ENCODE measurements at regions not wholly inside any gene's neighbourhood (a gene's known extent, or its start where the extent isn't known, plus 50 kb on each side); places are given as distances from the start of the nearest gene placed in this dataset.
"Not testable (repeated sequence)": the region's sequence is repeated elsewhere in the genome, so short reads cannot be mapped to it uniquely, and the experiment has no call there.

DNA sequence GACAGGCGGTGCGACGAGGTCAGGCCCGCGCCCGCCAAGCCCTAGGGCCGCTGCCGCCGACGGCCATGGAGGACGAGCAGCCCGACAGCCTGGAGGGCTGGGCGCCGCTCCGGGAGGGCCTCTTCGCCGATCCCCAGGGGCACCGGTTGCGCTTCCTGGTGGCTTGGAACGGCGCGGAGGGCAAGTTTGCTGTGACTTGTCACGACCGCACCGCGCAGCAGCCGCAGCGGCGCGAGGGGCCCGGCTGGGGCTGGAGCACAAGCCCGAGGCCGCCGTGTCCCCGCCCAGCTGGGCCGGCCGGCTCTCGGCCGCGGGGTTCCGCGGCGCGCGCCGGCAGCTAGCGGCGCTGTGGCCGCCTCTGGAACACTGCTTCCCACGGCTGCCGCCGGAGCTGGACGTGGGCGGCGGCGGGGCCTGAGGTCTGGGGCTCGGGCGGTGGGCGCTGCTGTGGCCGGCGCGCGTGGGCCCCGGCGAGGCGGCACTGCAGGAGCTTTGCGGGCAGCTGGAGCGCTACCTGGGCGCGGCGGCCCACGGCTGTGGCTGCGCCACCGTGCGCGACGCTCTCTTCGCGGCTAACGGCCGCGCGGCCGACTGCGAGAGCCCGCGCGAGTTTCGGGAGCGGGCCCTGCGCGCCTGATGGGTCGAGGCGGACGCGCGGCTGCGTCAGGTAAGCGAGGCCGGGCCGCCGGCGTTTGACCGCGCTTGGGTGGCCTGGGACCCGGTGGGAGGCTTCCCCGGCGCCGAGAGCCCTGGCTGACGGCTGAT, 122.0 kb upstream of the NIPA1 start:
- peak overlapping the region; percentile 43 for H3K4me3 ChIP-seq (ENCODE audit: control insufficient read depth, low read depth, low read length)
- DNase-seq (ENCODE audit: low read depth) = not testable (repeated sequence)

DNA sequence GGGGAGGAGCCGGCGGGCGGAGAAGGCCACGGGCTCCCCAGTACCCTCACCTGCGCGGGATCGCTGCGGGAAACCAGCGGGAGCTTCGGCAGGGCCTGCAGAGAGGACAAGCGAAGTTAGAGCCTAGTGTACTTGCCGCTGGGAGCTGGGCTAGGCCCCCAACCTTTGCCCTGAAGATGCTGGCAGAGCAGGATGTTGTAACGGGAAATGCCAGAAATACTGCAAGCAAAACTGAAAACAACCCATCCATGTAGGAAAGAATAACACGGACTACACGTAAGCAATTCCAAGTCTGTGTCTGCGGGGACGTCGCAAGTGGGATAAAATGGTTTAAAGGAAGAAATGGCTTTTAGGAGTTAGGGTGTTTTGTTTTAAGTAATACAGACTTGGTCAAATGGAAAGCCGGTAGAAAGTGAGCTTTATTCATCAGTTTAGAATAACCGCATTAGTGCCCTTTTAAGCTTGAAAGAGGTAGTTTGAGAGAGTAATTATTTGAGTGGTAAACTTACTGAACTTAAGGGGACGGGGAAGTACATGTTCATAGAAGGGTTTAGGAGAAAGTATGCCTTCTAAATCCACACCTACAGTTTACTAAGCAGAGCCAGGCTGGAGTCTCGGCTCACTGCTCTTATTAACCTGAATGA, 121.3 kb upstream of the NIPA1 start:
- DNase-seq (ENCODE audit: low read depth) = peak; percentile 49
- peak overlapping the region; percentile 43 for H3K4me3 ChIP-seq (ENCODE audit: control insufficient read depth, low read depth, low read length)

DNA sequence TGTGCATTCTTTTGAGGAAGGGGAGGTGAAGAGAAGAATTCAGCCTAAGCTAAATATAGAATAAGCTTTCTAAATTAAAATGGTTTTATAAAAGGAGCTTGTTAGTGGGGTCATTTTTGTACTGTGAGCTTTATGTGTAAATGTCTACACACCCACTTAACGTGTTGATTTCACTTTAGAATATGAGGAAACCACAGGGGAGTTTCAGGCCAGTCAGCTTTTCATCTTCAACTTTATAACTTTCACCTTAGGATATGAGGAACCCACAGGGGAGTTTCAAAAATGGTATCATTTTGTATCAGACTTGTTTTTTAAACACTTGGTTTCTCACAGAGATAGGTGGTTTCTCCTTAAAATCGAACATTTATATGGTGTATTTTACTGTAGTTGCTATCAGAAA, 120.7 kb upstream of the NIPA1 start:
- H3K4me3 ChIP-seq (ENCODE audit: control insufficient read depth, low read depth, low read length) = peak overlapping the region; percentile 43
- not testable (repeated sequence) for DNase-seq (ENCODE audit: low read depth)

DNA sequence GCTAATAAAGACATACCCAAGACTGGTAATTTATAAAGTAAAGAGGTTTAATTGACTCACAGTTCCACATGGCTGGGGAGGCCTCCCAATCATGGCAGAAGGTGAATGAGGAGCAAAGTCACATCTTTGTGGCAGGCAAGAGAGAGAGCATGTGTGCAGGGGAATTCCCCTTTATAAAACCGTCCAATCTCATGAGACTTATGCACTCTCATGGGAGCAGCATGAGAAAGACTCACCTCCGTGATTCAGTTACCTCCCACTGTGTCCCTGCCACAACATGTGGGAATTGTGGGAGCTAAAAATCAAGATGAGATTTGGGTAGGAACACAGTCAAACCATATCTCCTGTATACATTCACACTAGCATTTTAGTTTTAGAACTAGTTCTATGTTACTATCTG, 101.7 kb upstream of the NIPA1 start:
- not testable (repeated sequence) for DNase-seq (ENCODE audit: low read depth)

DNA sequence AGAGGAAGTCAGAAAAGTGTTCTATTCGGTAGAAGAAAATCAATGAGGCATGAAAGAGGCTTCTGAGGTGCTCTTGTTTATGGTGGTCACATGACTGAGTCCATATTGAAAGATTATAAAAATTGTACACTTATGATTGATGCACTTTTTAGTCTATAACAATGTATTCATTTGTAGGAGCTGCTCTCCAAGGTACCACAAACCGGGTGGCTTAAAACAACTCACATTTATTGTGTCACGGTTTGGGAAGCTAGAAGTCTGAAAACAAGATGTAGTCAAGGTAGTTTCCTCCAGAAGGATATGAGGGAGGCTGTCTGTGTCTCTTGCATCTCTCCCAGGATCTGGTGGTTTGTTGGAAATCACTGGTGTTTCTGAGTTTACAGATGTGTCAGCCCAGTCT, 86.6 kb upstream of the NIPA1 start:
- not testable (repeated sequence) for H3K4me3 ChIP-seq (ENCODE audit: control insufficient read depth, low read depth, low read length); DNase-seq (ENCODE audit: low read depth)

More for the DNA sequence above, 101.7 kb upstream of the NIPA1 start:
- not testable (repeated sequence) for H3K4me3 ChIP-seq (ENCODE audit: control insufficient read depth, low read depth, low read length)

DNA sequence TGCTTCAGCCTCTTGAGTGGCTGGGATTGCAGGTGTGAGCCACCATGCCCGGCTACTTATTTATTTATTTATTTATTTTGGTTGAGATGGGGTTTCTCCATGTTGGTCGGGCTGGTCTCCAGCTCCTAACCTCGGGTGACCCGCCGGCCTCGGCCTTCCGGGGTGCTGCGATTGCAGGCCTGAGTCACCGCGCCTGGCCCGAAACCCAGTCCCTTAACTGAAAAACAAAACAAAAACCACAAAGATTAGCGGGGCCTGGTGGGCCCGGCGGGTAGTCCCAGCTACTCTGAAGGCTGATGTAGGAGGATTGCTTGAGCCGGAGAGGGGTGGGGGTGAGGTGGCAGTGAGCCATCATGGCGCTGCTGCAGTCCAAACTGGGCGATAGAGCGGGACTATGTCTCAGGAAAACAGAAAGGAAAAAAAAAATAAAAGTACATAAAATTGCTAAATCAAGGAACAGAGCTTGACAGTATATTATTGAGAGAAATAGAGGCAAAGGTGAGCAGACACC, 75.6 kb upstream of the NIPA1 start:
- DNase-seq (ENCODE audit: low read depth) = not testable (repeated sequence)

DNA sequence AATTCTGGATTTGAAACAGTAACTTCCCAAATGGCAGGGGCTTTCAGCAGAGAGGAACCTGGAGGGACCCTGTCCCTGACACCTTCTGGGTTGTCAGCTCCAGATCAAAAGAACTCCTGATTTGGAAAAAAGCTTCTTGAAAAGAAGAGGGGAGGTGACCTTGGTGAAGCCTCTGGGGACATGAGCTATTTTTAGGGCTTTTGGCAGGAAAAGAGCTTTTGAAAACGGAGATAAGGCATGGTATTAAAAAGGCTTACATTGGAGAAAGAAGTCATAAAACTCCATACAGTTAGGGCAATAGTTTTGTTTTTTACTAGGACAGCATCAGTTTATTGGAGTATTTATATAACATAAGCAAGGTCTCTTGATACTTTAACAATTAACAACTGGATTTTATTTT, 72.5 kb upstream of the NIPA1 start:
- DNase-seq (ENCODE audit: low read depth); H3K4me3 ChIP-seq (ENCODE audit: control insufficient read depth, low read depth, low read length): not testable (repeated sequence)

More for the DNA sequence above, 75.6 kb upstream of the NIPA1 start:
- H3K4me3 ChIP-seq (ENCODE audit: control insufficient read depth, low read depth, low read length) = not testable (repeated sequence)

DNA sequence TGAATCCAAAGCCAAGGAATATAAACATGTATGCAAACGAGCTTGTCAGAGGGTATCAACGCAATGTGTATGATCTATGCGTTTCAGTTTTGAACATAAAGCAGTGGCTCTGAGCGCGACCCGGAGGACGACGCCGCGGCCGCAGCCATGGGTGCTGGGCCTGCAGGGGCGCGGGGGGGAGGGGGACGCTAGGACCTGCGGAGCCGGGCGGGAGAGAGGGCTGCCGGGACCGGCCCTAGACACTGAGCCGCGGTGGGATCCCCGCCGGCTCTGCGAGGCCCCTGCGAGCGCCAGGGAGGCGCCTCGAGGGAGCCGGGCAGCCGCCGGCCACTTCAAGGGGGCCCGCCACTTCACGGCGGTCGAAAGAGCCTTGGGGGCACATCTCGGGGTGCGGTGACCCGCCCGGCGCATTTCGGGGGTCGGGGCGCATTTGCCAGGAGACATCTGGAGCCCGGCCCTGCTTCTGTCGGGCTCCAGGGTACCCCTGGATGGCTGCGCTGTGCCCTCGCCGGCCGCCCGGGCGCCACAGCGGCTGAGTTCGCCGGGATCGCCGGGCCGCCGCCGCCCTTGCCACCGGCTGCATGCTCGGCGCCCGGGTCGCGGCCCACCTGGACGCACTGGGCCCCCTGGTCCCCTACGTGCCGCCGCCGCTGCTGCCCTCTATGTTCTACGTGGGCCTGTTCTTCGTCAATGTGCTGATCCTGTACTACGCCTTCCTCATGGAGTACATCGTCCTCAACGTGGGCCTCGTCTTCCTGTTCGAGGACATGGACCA, 71.9 kb upstream of the NIPA1 start:
- H3K4me3 ChIP-seq (ENCODE audit: control insufficient read depth, low read depth, low read length); DNase-seq (ENCODE audit: low read depth): not testable (repeated sequence)

DNA sequence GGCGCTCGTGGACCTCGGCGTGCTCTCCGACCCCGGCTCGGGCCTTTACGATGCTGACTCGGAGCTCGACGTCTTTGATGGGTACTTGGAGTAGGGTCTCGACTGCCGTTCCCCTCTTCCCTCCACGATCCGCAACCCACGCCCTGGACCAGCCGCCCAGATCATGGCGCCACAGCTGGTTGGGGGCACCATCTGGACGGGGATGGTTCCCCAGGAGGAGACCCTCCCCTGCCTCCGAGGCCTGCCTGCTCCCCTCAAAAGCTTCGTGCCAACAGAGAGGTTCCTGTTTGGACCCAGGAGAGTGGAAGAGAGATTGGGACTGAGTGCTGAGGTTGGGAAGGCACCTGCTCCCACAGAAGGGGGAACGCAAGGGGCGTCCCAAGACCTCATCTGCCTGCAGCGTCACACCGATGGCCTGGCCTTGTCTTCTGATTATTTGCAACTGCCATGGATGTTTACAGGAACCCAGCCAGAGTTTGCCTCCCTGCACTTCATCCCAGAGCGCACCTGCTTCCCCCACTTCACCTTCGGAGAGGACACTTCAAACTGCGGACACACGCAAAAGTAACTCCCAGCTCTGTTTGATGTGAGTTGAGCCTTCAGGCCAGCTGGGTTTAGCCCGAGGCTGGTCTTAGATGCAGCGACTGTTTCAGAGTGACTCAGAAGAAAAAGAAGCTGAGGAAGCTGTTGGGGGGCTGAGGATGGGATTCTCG, 71.2 kb upstream of the NIPA1 start:
- DNase-seq (ENCODE audit: low read depth); H3K4me3 ChIP-seq (ENCODE audit: control insufficient read depth, low read depth, low read length): not testable (repeated sequence)

DNA sequence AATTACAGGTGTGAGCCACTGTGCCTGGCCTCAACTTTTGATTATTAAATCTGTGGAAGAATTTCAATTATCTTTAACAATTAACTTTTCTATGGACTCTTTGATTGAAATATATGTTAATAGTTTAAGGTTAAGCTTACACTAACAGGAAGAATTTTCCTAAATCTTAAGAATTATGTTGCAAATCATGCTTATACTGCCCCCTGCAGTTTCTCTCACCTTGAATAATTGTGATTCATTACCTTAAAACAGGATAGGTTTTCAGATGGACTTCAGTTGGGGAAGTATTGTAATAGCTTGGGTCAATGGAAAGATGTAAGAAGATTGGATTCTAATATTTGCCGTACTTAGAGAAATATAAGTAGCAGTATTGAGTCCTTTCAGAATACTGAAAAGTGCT, 66.5 kb upstream of the NIPA1 start:
- DNase-seq (ENCODE audit: low read depth); H3K4me3 ChIP-seq (ENCODE audit: control insufficient read depth, low read depth, low read length): not testable (repeated sequence)

DNA sequence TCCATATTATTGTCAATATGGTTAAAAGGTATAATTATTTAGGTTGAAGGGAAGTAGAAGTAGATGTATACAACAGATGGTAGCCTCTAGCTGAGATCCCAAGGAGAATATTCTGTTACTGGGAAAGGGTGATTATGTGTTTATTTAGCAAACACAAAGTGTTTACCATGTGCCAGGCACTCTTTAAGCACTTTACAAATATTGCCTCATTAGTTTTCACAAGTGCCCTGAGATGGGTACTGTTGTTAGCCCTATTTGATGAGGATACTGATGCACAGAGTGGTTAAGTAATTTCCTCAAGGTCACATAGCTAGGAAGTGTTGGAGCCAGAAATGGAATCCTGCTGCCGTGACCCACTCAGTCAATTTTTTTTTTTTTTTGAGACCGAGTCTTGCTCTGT, 60.3 kb upstream of the NIPA1 start:
- not testable (repeated sequence) for H3K4me3 ChIP-seq (ENCODE audit: control insufficient read depth, low read depth, low read length); DNase-seq (ENCODE audit: low read depth)

DNA sequence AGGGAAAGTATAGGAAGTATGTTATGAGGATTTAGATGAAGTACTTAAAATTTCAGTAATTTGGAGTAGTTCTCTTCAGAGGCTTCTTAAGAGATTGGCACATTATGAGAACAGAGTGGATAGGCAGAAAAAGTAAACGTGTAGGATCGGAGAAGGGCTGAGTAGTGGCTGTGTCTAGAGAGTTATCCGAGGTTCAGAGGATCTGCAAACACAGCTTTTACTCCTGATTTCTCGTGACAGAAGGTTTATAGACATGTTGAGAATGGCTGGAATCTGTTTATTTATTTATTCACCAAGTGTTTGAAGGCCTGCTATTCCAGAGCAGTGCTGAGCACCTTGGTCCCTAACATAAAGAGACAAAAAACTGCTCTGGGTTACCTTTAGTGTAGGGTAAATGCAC, 51.4 kb upstream of the NIPA1 start:
- not testable (repeated sequence) for DNase-seq (ENCODE audit: low read depth); H3K4me3 ChIP-seq (ENCODE audit: control insufficient read depth, low read depth, low read length)

DNA sequence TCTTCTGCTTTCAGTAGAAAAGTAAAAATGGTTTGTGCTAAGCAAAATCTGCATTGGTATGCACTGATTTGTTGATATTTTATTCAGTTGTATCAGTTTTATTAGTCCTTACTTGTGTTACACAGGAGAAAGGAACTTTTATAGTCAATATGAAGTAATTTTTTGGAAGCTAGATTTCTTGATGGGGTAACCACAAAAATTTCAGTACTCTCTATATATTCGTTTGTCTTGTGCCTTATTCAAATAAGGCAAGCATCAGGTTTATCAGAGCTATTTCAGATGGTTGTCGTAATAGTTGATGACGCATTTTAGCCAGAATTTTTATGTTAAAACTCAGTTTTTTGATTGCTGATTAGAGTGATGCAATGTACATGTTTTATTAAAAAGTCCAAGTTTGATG, 50.7 kb upstream of the NIPA1 start:
- TF ChIP-seq, protein P1, sequence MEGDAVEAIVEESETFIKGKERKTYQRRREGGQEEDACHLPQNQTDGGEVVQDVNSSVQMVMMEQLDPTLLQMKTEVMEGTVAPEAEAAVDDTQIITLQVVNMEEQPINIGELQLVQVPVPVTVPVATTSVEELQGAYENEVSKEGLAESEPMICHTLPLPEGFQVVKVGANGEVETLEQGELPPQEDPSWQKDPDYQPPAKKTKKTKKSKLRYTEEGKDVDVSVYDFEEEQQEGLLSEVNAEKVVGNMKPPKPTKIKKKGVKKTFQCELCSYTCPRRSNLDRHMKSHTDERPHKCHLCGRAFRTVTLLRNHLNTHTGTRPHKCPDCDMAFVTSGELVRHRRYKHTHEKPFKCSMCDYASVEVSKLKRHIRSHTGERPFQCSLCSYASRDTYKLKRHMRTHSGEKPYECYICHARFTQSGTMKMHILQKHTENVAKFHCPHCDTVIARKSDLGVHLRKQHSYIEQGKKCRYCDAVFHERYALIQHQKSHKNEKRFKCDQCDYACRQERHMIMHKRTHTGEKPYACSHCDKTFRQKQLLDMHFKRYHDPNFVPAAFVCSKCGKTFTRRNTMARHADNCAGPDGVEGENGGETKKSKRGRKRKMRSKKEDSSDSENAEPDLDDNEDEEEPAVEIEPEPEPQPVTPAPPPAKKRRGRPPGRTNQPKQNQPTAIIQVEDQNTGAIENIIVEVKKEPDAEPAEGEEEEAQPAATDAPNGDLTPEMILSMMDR (IDR thresholded peaks at IDR 0.05; ENCODE audit: control insufficient read depth, insufficient read depth, low read depth, low read length, missing control alignments) = no peak
- peak; percentile 90 for DNase-seq (ENCODE audit: low read depth)
- no peak overlapping the region for H3K4me3 ChIP-seq (ENCODE audit: control insufficient read depth, low read depth, low read length)

DNA sequence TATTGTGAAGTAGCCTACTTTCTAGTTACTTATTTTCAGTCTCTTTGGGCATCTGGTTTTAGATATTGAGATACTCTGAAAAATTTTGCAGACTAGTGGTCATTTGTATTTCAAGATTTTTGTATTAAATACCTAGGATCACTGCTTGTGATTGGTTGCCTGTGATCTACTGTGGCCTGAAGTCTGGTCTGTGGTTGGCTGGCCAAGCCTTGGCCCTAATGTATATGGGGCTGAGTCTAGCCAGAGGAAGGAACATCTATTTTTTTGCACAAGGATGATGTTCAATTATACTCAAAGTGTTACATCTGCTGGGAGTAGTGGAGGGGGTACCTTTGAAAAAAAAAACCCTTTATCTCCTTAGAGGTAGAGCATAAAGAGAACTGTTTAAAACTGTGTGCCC, 50.2 kb upstream of the NIPA1 start:
- not testable (repeated sequence) for DNase-seq (ENCODE audit: low read depth); H3K4me3 ChIP-seq (ENCODE audit: control insufficient read depth, low read depth, low read length)
